ENCODE measurements at regions not wholly inside any gene's neighbourhood (a gene's known extent, or its start where the extent isn't known, plus 50 kb on each side); places are given as distances from the start of the nearest gene placed in this dataset.

DNA sequence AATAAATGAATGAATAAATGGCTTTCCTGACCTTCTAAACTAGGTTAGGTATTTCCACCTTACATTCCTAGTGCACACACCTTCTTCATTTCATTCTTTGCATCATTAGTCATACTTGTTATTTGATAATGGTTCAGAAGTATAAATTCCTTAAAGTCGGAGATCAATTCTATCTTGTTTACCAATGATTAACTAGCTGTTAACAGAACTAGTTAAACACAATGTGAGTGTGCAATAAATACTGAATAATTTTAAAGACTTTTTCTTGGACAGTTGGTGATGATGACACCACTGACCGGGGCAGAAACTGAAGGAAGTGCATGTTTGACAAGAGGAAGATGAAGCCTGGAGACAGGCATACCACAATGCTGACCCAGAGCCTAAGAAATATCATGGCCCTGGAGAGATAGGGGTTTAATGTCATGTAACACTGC, 207.1 kb upstream of the DEPDC1 start:
- TF ChIP-seq, protein P1, sequence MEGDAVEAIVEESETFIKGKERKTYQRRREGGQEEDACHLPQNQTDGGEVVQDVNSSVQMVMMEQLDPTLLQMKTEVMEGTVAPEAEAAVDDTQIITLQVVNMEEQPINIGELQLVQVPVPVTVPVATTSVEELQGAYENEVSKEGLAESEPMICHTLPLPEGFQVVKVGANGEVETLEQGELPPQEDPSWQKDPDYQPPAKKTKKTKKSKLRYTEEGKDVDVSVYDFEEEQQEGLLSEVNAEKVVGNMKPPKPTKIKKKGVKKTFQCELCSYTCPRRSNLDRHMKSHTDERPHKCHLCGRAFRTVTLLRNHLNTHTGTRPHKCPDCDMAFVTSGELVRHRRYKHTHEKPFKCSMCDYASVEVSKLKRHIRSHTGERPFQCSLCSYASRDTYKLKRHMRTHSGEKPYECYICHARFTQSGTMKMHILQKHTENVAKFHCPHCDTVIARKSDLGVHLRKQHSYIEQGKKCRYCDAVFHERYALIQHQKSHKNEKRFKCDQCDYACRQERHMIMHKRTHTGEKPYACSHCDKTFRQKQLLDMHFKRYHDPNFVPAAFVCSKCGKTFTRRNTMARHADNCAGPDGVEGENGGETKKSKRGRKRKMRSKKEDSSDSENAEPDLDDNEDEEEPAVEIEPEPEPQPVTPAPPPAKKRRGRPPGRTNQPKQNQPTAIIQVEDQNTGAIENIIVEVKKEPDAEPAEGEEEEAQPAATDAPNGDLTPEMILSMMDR (IDR thresholded peaks at IDR 0.05) = no peak
- TF ChIP-seq POLR2A (IDR thresholded peaks at IDR 0.05) = no peak
